Endothelial cell (in vitro differentiated cells): ENCODE measurements at regions not wholly inside any gene's neighbourhood (a gene's known extent, or its start where the extent isn't known, plus 50 kb on each side); places are given as distances from the start of the nearest gene placed in this dataset.
A peak's percentile ranks its signal among the peaks of the same experiment; 100 is the strongest.

Experiments used
- DNase-seq: peaks from one replicate; pipeline ENCODE4 v3.0.0; 2021; ENCODE audit warnings: low spot score
- H3K27ac Mint-ChIP-seq: one replicate; pipeline ENCODE4 v1.8.0; 2021; ENCODE audit warnings: mixed read lengths, inconsistent platforms; ENCODE audit not compliant: unreplicated experiment
- H3K27me3 Mint-ChIP-seq: one replicate; pipeline ENCODE4 v1.8.0; 2021; ENCODE audit warnings: mild to moderate bottlenecking, moderate library complexity, mixed read lengths, inconsistent platforms; ENCODE audit not compliant: unreplicated experiment
- H3K36me3 Mint-ChIP-seq: one replicate; pipeline ENCODE4 v1.8.0; 2021; ENCODE audit warnings: mild to moderate bottlenecking, low read depth, mixed read lengths, inconsistent platforms; ENCODE audit not compliant: unreplicated experiment
- H3K4me1 Mint-ChIP-seq: one replicate; pipeline ENCODE4 v1.8.0; 2021; ENCODE audit warnings: mild to moderate bottlenecking, mixed read lengths, inconsistent platforms; ENCODE audit not compliant: unreplicated experiment
- H3K4me3 Mint-ChIP-seq: one replicate; pipeline ENCODE4 v1.8.0; 2021; ENCODE audit warnings: mild to moderate bottlenecking, mixed read lengths, inconsistent platforms; ENCODE audit not compliant: unreplicated experiment
- H3K9me3 Mint-ChIP-seq: one replicate; pipeline ENCODE4 v1.8.0; 2021; ENCODE audit warnings: mixed read lengths, inconsistent platforms; ENCODE audit not compliant: unreplicated experiment
- CTCF ChIP-seq: fragments of 200-600 bp; sonication (generic); IDR thresholded peaks from one replicate; pipeline ENCODE4 v1.5.0; 2021; ENCODE audit warnings: antibody characterized with exemption; ENCODE audit not compliant: unreplicated experiment

DNA sequence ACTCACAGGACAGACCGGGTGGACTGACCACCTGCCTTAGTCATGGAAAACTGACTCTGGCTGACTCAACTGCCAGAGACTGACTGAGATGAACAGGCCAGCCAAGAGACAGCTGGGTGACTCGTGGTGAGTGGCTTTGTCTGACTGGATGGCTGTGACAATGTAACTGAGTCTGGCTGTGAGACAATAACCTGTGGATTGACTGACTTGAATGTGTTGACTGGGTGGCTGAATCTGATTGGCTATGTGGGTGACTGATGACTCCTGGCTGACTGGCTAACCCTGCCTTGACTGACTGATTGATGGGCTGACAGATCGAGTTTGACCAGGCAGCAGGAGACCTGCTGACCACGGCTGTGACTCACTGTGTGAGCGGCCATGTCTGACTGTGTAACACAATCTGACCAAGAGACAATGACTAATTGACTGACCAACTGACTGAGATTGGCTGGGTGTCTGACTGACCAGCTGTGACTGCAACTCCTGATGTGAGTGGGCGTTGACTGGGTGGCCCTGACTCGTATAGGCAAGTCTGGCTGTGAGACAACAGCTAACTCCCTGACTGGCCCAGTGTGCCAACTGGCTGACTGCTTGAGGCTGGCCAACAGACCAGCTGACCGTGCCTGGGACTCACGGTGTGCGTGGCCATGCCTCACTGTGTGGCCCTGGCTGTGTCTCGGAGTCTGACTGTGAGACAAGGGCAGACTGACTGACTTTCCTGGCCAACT is 509.1 kb downstream of the SHQ1 start:
- Mint-ChIP-seq H3K36me3 (no peaks in the 10 kb centered on the region), H3K4me3 (no peak overlapping the region), H3K4me1 (peaks cover 13% of the 10 kb centered on the region), H3K9me3 (no peaks in the 10 kb centered on the region), H3K27me3 (peaks cover 2% of the 10 kb centered on the region), H3K27ac (no peak overlapping the region)
- no peak for TF ChIP-seq CTCF
- no peak for DNase-seq

- no peaks in the 10 kb centered on the region for H3K36me3 Mint-ChIP-seq
- no peak overlapping the region for H3K4me3 Mint-ChIP-seq
- TF ChIP-seq CTCF = no peak
- DNase-seq = no peak
- no peaks in the 10 kb centered on the region for H3K9me3 Mint-ChIP-seq
- no peak overlapping the region for H3K27ac Mint-ChIP-seq
- H3K4me1 Mint-ChIP-seq = peaks cover 9% of the 10 kb centered on the region
- peaks cover 2% of the 10 kb centered on the region for H3K27me3 Mint-ChIP-seq
Observed at GRCh38 chr3:72338082-72338941, 509.9 kb downstream of the SHQ1 start.

DNA sequence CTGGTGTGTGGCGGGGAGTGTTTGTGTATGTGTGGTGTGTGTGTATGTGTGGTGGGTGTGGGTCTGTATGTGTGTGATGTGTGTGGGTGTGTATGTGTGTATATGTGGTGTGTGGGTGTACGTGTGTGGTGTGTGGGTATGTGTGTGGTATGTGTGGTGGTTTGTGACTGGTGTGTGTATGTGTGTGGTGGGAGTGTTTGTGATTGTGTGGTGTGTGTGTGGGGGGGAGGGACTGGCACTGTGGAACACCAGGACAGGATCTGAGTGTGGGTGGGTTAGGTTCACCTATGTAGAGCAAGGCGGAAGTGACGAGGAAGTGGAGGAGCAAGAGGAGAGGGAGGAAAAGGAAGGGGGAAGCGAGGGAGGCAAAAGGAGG is 510.8 kb downstream of the SHQ1 start:
- Mint-ChIP-seq H3K4me3 (no peak overlapping the region), H3K36me3 (no peaks in the 10 kb centered on the region), H3K9me3 (no peaks in the 10 kb centered on the region), H3K4me1 (peaks cover 6% of the 10 kb centered on the region), H3K27me3 (peaks cover 3% of the 10 kb centered on the region), H3K27ac (no peak overlapping the region)
- DNase-seq = no peak
- no peak for TF ChIP-seq CTCF

- peaks cover 3% of the 10 kb centered on the region for H3K4me1 Mint-ChIP-seq
- no peak overlapping the region for H3K4me3 Mint-ChIP-seq
- H3K27me3 Mint-ChIP-seq = peaks cover 5% of the 10 kb centered on the region
- TF ChIP-seq CTCF = no peak
- H3K27ac Mint-ChIP-seq = no peak overlapping the region
- peak; percentile 52 for DNase-seq
- H3K36me3 Mint-ChIP-seq = no peaks in the 10 kb centered on the region
- H3K9me3 Mint-ChIP-seq = no peaks in the 10 kb centered on the region
Observed at GRCh38 chr3:72336821-72337479, 511.3 kb downstream of the SHQ1 start.
